NCI-H1417 treated with DMSO at 0.1 percent for 48 hours (cell line): ENCODE measurements at regions not wholly inside any gene's neighbourhood (a gene's known extent, or its start where the extent isn't known, plus 50 kb on each side); places are given as distances from the start of the nearest gene placed in this dataset.
"Not testable (repeated sequence)": the region's sequence is repeated elsewhere in the genome, so short reads cannot be mapped to it uniquely, and the experiment has no call there.

Experiments
- DNase-seq: peaks from one replicate; lab custom pipeline; 2025; lab: John Stamatoyannopoulos, UW

GRCh38 chr10:28444031-28444430, 88.9 kb upstream of the WAC start:
- no peak for DNase-seq

GRCh38 chr10:28445516-28445915, 87.4 kb upstream of the WAC start:
- no peak for DNase-seq

- DNase-seq, result no peak
Observed at GRCh38 chr10:28449382-28449781, 83.5 kb upstream of the WAC start.

- DNase-seq, result no peak
Observed at GRCh38 chr10:28449926-28450325, 83.0 kb upstream of the WAC start.

- DNase-seq, result no peak
Observed at GRCh38 chr10:28453926-28454325, 79.0 kb upstream of the WAC start.

GRCh38 chr10:28457110-28457509, 75.8 kb upstream of the WAC start:
- DNase-seq, result no peak

- not testable (repeated sequence) for DNase-seq
Observed at GRCh38 chr10:28457873-28458272, 75.0 kb upstream of the WAC start.

- DNase-seq, result no peak
Observed at GRCh38 chr10:28459453-28460144, 73.3 kb upstream of the WAC start.

GRCh38 chr10:28463141-28463540, 69.8 kb upstream of the WAC start:
- no peak for DNase-seq

GRCh38 chr10:28463676-28464395, 69.1 kb upstream of the WAC start:
- DNase-seq, result no peak

- DNase-seq, result no peak
Observed at GRCh38 chr10:28467615-28468014, 65.3 kb upstream of the WAC start.

- no peak for DNase-seq
Observed at GRCh38 chr10:28468707-28469483, 64.0 kb upstream of the WAC start.

- DNase-seq, result no peak
Observed at GRCh38 chr10:28470873-28471651, 61.9 kb upstream of the WAC start.

- DNase-seq, result no peak
Observed at GRCh38 chr10:28471652-28472050, 61.3 kb upstream of the WAC start.

GRCh38 chr10:28478646-28479045, 54.3 kb upstream of the WAC start:
- no peak for DNase-seq

GRCh38 chr10:28479425-28479865, 53.5 kb upstream of the WAC start:
- no peak for DNase-seq

- no peak for DNase-seq
Observed at GRCh38 chr10:28479927-28480627, 52.8 kb upstream of the WAC start.

GRCh38 chr10:28480628-28480965, 52.3 kb upstream of the WAC start:
- DNase-seq, result no peak

GRCh38 chr10:28481346-28481745, 51.6 kb upstream of the WAC start:
- not testable (repeated sequence) for DNase-seq

GRCh38 chr10:28481968-28482367, 51.0 kb upstream of the WAC start:
- DNase-seq, result no peak
